ENCODE measurements at regions not wholly inside any gene's neighbourhood (a gene's known extent, or its start where the extent isn't known, plus 50 kb on each side); places are given as distances from the start of the nearest gene placed in this dataset.

GRCh38 chr9:105067895-105068580, 140.1 kb upstream of the ABCA1 start:
- no peak for TF ChIP-seq ZBTB33 (IDR thresholded peaks at IDR 0.05; ENCODE audit: borderline replicate concordance, low read depth)
- no peak for TF ChIP-seq YY1 (IDR thresholded peaks at IDR 0.05; ENCODE audit: low read depth)
- TF ChIP-seq REST (IDR thresholded peaks at IDR 0.05; ENCODE audit: low read depth, low read length) = no peak
- no peak for TF ChIP-seq CTCF (IDR thresholded peaks at IDR 0.05)
